Endothelial cell (in vitro differentiated cells): ENCODE measurements at regions not wholly inside any gene's neighbourhood (a gene's known extent, or its start where the extent isn't known, plus 50 kb on each side); places are given as distances from the start of the nearest gene placed in this dataset.

Experiments
- DNase-seq: peaks from one replicate; pipeline ENCODE4 v3.0.0; 2021; ENCODE audit warnings: low spot score
- H3K27ac Mint-ChIP-seq: one replicate; pipeline ENCODE4 v1.8.0; 2021; ENCODE audit warnings: mixed read lengths, inconsistent platforms; ENCODE audit not compliant: unreplicated experiment
- H3K27me3 Mint-ChIP-seq: one replicate; pipeline ENCODE4 v1.8.0; 2021; ENCODE audit warnings: mild to moderate bottlenecking, moderate library complexity, mixed read lengths, inconsistent platforms; ENCODE audit not compliant: unreplicated experiment
- H3K36me3 Mint-ChIP-seq: one replicate; pipeline ENCODE4 v1.8.0; 2021; ENCODE audit warnings: mild to moderate bottlenecking, low read depth, mixed read lengths, inconsistent platforms; ENCODE audit not compliant: unreplicated experiment
- H3K4me1 Mint-ChIP-seq: one replicate; pipeline ENCODE4 v1.8.0; 2021; ENCODE audit warnings: mild to moderate bottlenecking, mixed read lengths, inconsistent platforms; ENCODE audit not compliant: unreplicated experiment
- H3K4me3 Mint-ChIP-seq: one replicate; pipeline ENCODE4 v1.8.0; 2021; ENCODE audit warnings: mild to moderate bottlenecking, mixed read lengths, inconsistent platforms; ENCODE audit not compliant: unreplicated experiment
- H3K9me3 Mint-ChIP-seq: one replicate; pipeline ENCODE4 v1.8.0; 2021; ENCODE audit warnings: mixed read lengths, inconsistent platforms; ENCODE audit not compliant: unreplicated experiment
- CTCF ChIP-seq: fragments of 200-600 bp; sonication (generic); IDR thresholded peaks from one replicate; pipeline ENCODE4 v1.5.0; 2021; ENCODE audit warnings: antibody characterized with exemption; ENCODE audit not compliant: unreplicated experiment

- H3K9me3 Mint-ChIP-seq, result peaks cover 26% of the 10 kb centered on the region
- H3K4me1 Mint-ChIP-seq, result no peaks in the 10 kb centered on the region
- peaks cover 5% of the 10 kb centered on the region for H3K36me3 Mint-ChIP-seq
Measured at GRCh38 chr12:126648074-126648473, 1582.8 kb downstream of the AACS start.

GRCh38 chr12:126651133-126651532, 1585.9 kb downstream of the AACS start:
- Mint-ChIP-seq H3K27me3 (no peaks in the 10 kb centered on the region), H3K4me3 (no peak overlapping the region), H3K36me3 (no peaks in the 10 kb centered on the region), H3K4me1 (no peaks in the 10 kb centered on the region), H3K27ac (no peak overlapping the region), H3K9me3 (peaks cover 13% of the 10 kb centered on the region)
- no peak for TF ChIP-seq CTCF
- no peak for DNase-seq

More at GRCh38 chr12:126648074-126648473, 1582.8 kb downstream of the AACS start:
- Mint-ChIP-seq H3K4me3 (no peak overlapping the region), H3K27me3 (no peaks in the 10 kb centered on the region), H3K27ac (no peak overlapping the region)
- DNase-seq, result no peak
- TF ChIP-seq CTCF, result no peak

- TF ChIP-seq CTCF, result no peak
- Mint-ChIP-seq H3K36me3 (peaks cover 13% of the 10 kb centered on the region), H3K9me3 (peaks cover 28% of the 10 kb centered on the region), H3K27ac (no peak overlapping the region), H3K4me1 (no peaks in the 10 kb centered on the region), H3K4me3 (no peak overlapping the region), H3K27me3 (no peaks in the 10 kb centered on the region)
- no peak for DNase-seq
Measured at GRCh38 chr12:126663304-126664094, 1598.3 kb downstream of the AACS start.

GRCh38 chr12:126667339-126667738, 1599.6 kb upstream of the TMEM132C start:
- Mint-ChIP-seq H3K4me1 (no peaks in the 10 kb centered on the region), H3K4me3 (no peak overlapping the region), H3K27ac (no peak overlapping the region), H3K9me3 (peaks cover 18% of the 10 kb centered on the region), H3K36me3 (no peaks in the 10 kb centered on the region), H3K27me3 (no peaks in the 10 kb centered on the region)
- no peak for DNase-seq
- TF ChIP-seq CTCF, result no peak

GRCh38 chr12:126668538-126668937, 1598.4 kb upstream of the TMEM132C start:
- DNase-seq, result no peak
- Mint-ChIP-seq H3K9me3 (peaks cover 18% of the 10 kb centered on the region), H3K4me3 (no peak overlapping the region), H3K27me3 (no peaks in the 10 kb centered on the region), H3K36me3 (no peaks in the 10 kb centered on the region), H3K4me1 (no peaks in the 10 kb centered on the region), H3K27ac (no peak overlapping the region)
- no peak for TF ChIP-seq CTCF
